IMR-90 (cell line): ENCODE measurements at regions not wholly inside any gene's neighbourhood (a gene's known extent, or its start where the extent isn't known, plus 50 kb on each side); places are given as distances from the start of the nearest gene placed in this dataset.

Experiments
- ATAC-seq: fragments of 200-7000 bp; cut with Tn5 transposase; 2 replicates; pipeline ENCODE4 v1.9.1; 2020; ENCODE audit warnings: low read depth, mild to moderate bottlenecking, moderate library complexity
- BruUV-seq: library from RNA; stranded (reverse); fragments of 400-500 nt; replicated peaks from 2 replicates; lab custom pipeline; 2021; lab: Mats Ljungman, UMichigan
- CTCF ChIA-PET: fragments of 300-600 bp; formaldehyde crosslinking; extraction: SDS; loops from one replicate; lab custom pipeline; 2021; ENCODE audit warnings: antibody characterized with exemption; lab: Yijun Ruan, JAX
- POLR2A ChIA-PET: fragments of 300-600 bp; sonication (Branson Sonifier 250); formaldehyde crosslinking; loops from one replicate; lab custom pipeline; 2022; ENCODE audit warnings: antibody characterized with exemption; ENCODE audit not compliant: unreplicated experiment; lab: Charles Lee
- DNase-seq: peaks from one replicate; pipeline ENCODE4 v3.0.0; 2013
- H2AFZ ChIP-seq: replicated peaks from 2 replicates; pipeline ENCODE3; 2013; ENCODE audit warnings: low read length, mild to moderate bottlenecking; ENCODE audit not compliant: poor library complexity
- H2AK5ac ChIP-seq: 2 replicates; pipeline ENCODE4 v1.6.1; 2013; ENCODE audit warnings: low read depth, low read length, inconsistent platforms
- H2AK9ac ChIP-seq: replicated peaks from 2 replicates; pipeline ENCODE3; 2013; ENCODE audit warnings: mild to moderate bottlenecking, low read depth, low read length, moderate library complexity; ENCODE audit not compliant: poor library complexity
- H2BK120ac ChIP-seq: 2 replicates; pipeline ENCODE4 v1.6.1; 2013; ENCODE audit warnings: low read depth, low read length, inconsistent platforms
- H2BK15ac ChIP-seq: 3 replicates; pipeline ENCODE4 v1.6.1; 2013; ENCODE audit warnings: low read depth, low read length, inconsistent platforms
- H2BK20ac ChIP-seq: 2 replicates; pipeline ENCODE4 v1.6.1; 2013; ENCODE audit warnings: low read depth, mild to moderate bottlenecking, inconsistent platforms, low read length, moderate library complexity
- H2BK5ac ChIP-seq: 2 replicates; pipeline ENCODE4 v1.6.1; 2013; ENCODE audit warnings: mild to moderate bottlenecking, low read depth, low read length, inconsistent platforms; ENCODE audit not compliant: poor library complexity, severe bottlenecking
- H3K14ac ChIP-seq: replicated peaks from 2 replicates; pipeline ENCODE4 v1.6.1; 2013; ENCODE audit warnings: low read depth, low read length, inconsistent platforms
- H3K18ac ChIP-seq: 2 replicates; pipeline ENCODE4 v1.6.1; 2013; ENCODE audit warnings: low read depth, low read length, control low read depth
- H3K23ac ChIP-seq: 2 replicates; pipeline ENCODE4 v1.6.1; 2013; ENCODE audit warnings: low read depth, low read length, inconsistent platforms
- H3K27ac ChIP-seq: 2 replicates; pipeline ENCODE4 v1.5.1; 2013; ENCODE audit warnings: mild to moderate bottlenecking, control low read depth, low read length; ENCODE audit not compliant: insufficient read depth
- H3K27me3 ChIP-seq: 2 replicates; pipeline ENCODE4 v1.6.1; 2013; ENCODE audit warnings: low read length; ENCODE audit not compliant: control insufficient read depth, insufficient read depth
- H3K36me3 ChIP-seq: 2 replicates; pipeline ENCODE4 v1.6.1; 2013; ENCODE audit warnings: low read length, mixed read lengths; ENCODE audit not compliant: control insufficient read depth, insufficient read depth
- H3K4ac ChIP-seq: 2 replicates; pipeline ENCODE4 v1.6.1; 2013; ENCODE audit warnings: low read depth, low read length, inconsistent platforms
- H3K4me1 ChIP-seq: 2 replicates; pipeline ENCODE4 v1.6.1; 2013; ENCODE audit warnings: low read length, mixed read lengths; ENCODE audit not compliant: control insufficient read depth, insufficient read depth
- H3K4me2 ChIP-seq: 2 replicates; pipeline ENCODE4 v1.6.1; 2013; ENCODE audit warnings: low read depth, mild to moderate bottlenecking, control low read depth, low read length, moderate library complexity
- H3K4me3 ChIP-seq: 2 replicates; pipeline ENCODE4 v1.5.1; 2013; ENCODE audit warnings: low read depth, mild to moderate bottlenecking, control low read depth, low read length, moderate library complexity; ENCODE audit not compliant: insufficient read depth
- H3K56ac ChIP-seq: 2 replicates; pipeline ENCODE4 v1.6.1; 2013; ENCODE audit warnings: low read length, inconsistent platforms; ENCODE audit not compliant: insufficient read depth; ENCODE audit errors: extremely low read depth
- H3K79me1 ChIP-seq, 2 experiments: 2 replicates each; pipeline ENCODE4 v1.6.1; 2013; ENCODE audit warnings: low read length in 2 of 2, inconsistent platforms in 1 of 2, low read depth in 1 of 2
- H3K9ac ChIP-seq: 2 replicates; pipeline ENCODE4 v1.6.1; 2013; ENCODE audit warnings: low read depth, low read length, control low read depth
- H3K9me1 ChIP-seq: 2 replicates; pipeline ENCODE4 v1.6.1; 2013; ENCODE audit warnings: low read length, inconsistent platforms; ENCODE audit not compliant: insufficient read depth
- H3K9me3 ChIP-seq: 2 replicates; pipeline ENCODE4 v1.6.1; 2013; ENCODE audit warnings: low read length; ENCODE audit not compliant: control insufficient read depth, insufficient read depth
- H4K20me1 ChIP-seq: 2 replicates; pipeline ENCODE4 v1.6.1; 2013; ENCODE audit warnings: low read length, inconsistent platforms; ENCODE audit not compliant: insufficient read depth
- H4K5ac ChIP-seq: 2 replicates; pipeline ENCODE4 v1.6.1; 2013; ENCODE audit warnings: mild to moderate bottlenecking, low read depth, low read length, control low read depth
- H4K8ac ChIP-seq, 2 experiments: 2 replicates each; pipeline ENCODE4 v1.6.1; 2013; ENCODE audit warnings: low read depth in 2 of 2, low read length in 2 of 2, control low read depth in 1 of 2, inconsistent platforms in 1 of 2
- H4K91ac ChIP-seq: 2 replicates; pipeline ENCODE4 v1.6.1; 2013; ENCODE audit warnings: low read depth, low read length, inconsistent platforms; ENCODE audit not compliant: insufficient read depth
- MAFK ChIP-seq: IDR thresholded peaks from 2 replicates; pipeline ENCODE4 v1.6.1; 2012; ENCODE audit warnings: low read depth, low read length, improper control_type of control experiment
- RFX5 ChIP-seq: IDR thresholded peaks from 2 replicates; pipeline ENCODE4 v1.8.0; 2012; ENCODE audit warnings: low read depth, mild to moderate bottlenecking, low read length, moderate library complexity
- dilution Hi-C: fragments of 300-500 bp; cut with HindIII; formaldehyde crosslinking; loops from one replicate; pipeline ENCODE4 v1.14.3; 2018; ENCODE audit warnings: low sequenced_read_pairs; ENCODE audit not compliant: unreplicated experiment
- in situ Hi-C: fragments of 300-500 bp; cut with MboI; formaldehyde crosslinking; loops from 3 replicates; pipeline ENCODE4 v1.14.3; 2019; ENCODE audit warnings: low sequenced_read_pairs, inconsistent platforms, mixed read lengths
- intact Hi-C: fragments of 100-400 bp; cut with micrococcal nuclease; formaldehyde crosslinking; loops from 2 replicates; pipeline ENCODE4 v1.10.0; 2022

DNA sequence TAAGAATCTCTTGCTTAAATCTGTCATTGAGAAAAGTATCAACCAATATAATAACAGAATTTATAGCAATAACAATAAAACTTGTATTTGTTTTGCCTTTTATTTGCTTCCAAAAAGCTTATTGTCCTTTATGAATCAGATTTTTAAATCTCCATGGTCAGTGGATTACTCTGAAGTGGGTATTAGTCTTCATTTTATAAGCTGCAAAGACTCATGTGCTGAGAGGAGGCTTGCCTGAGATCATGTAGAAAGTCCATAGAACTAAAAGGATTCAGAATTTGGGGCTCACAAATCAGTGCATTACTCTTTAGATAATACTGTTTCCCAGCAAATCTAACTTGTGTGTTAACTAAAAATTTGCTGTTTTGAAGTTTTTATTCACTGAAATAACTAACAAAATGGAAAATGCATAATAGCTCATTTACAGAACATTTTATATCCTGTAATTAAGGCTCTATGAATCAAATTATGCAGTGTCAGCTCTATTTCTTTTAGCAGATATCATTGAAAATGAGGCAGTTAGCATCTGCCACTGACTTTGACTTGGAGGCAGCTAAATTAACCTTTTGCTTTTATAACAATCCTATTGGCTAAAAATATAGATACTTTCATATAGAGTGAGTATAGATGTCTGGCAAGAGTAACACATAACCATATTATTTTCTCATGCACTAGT, 781.1 kb upstream of the CITED2 start:
- H3K14ac ChIP-seq = no peak overlapping the region
- no peak overlapping the region for H2BK5ac ChIP-seq
- H2BK20ac ChIP-seq = no peak overlapping the region
- no peaks in the 10 kb centered on the region for H3K36me3 ChIP-seq
- no peak overlapping the region for H2AFZ ChIP-seq
- no peak overlapping the region for H3K23ac ChIP-seq
- dilution Hi-C loops (no loop called here), in situ Hi-C loops (no loop called here), intact Hi-C loops (no loop called here)
- H4K5ac ChIP-seq = no peak overlapping the region
- no peak overlapping the region for H3K4me2 ChIP-seq
- no peaks in the 10 kb centered on the region; the same call in none of the 2 replicates for H3K9me3 ChIP-seq
- BruUV-seq = no TSS peak
- no peaks in the 10 kb centered on the region for H3K9me1 ChIP-seq
- H3K4ac ChIP-seq = no peak overlapping the region
- DNase-seq (no peak), ATAC-seq (no peak)
- no peaks in the 10 kb centered on the region for H3K4me1 ChIP-seq
- no peaks in the 10 kb centered on the region for H3K79me1 ChIP-seq
- POLR2A ChIA-PET = no interaction called here
- no peak overlapping the region for H3K9ac ChIP-seq
- no peaks in the 10 kb centered on the region for H3K27me3 ChIP-seq
- H3K18ac ChIP-seq = no peak overlapping the region
- no peak overlapping the region for H3K27ac ChIP-seq
- no peak overlapping the region for H2AK9ac ChIP-seq
- H4K91ac ChIP-seq = no peak overlapping the region
- no peak overlapping the region for H3K4me3 ChIP-seq
- no peak overlapping the region for H2BK15ac ChIP-seq
- H2BK120ac ChIP-seq = no peak overlapping the region
- no peak overlapping the region for H3K56ac ChIP-seq
- H4K20me1 ChIP-seq = no peaks in the 10 kb centered on the region
- CTCF ChIA-PET = no interaction called here
- TF ChIP-seq MAFK (peak; percentile 96), RFX5 (no peak)
- H2AK5ac ChIP-seq = no peak overlapping the region
- no peak overlapping the region for H4K8ac ChIP-seq
